Left lobe of liver (tissue), 2 donors: ENCODE measurements at regions not wholly inside any gene's neighbourhood (a gene's known extent, or its start where the extent isn't known, plus 50 kb on each side); places are given as distances from the start of the nearest gene placed in this dataset.
A peak's percentile ranks its signal among the peaks of the same experiment; 100 is the strongest.
"Not testable (repeated sequence)": the region's sequence is repeated elsewhere in the genome, so short reads cannot be mapped to it uniquely, and the experiment has no call there.

Experiments
- ATAC-seq: fragments of 200-7000 bp; cut with Tn5 transposase; one replicate; pipeline ENCODE4 v1.9.1; 2020; ENCODE audit warnings: mild to moderate bottlenecking, moderate library complexity
- DNase-seq: peaks from one replicate; pipeline ENCODE4 v3.0.0-alpha.2; 2020; ENCODE audit warnings: low spot score
- donor health status: DM: no; HTN: no; CAD: no; lungs with moderate emphysema.
- donor health status: DM: no; HTN: yes; CAD: no.

GRCh38 chr15:96122077-96123027 lies 208.1 kb upstream of the NR2F2 start:
- ATAC-seq (no peak), DNase-seq (no peak)

GRCh38 chr15:96123028-96123400 lies 207.5 kb upstream of the NR2F2 start:
- DNase-seq: no peak
- no peak for ATAC-seq

DNA sequence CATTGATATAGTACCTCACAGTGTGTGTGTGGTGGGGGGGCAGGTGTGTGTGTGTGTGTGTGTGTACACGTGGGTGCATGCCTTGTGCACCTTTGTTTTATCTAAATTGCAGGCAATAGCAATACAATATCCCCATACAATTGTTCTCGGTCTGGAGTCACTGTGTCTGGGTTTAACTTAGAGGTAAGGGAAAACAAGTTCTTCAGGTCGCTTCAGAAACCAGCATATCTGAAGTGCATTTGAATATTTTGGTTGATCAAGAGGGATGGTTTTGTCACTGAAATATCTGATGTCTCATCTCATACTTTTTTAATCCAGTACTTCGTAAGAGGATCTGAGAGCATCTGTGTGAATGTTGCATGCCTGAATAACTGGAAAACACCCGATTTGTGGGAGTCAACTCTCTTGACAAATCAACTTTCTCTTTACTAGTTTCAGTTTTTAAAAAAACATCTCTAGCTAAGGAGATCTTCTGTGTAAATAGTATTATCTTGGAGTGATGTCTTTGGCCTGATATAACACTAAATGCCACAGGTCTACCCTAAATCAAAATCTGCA lies 206.8 kb upstream of the NR2F2 start:
- DNase-seq (no peak), ATAC-seq (no peak)

GRCh38 chr15:96124436-96124835 lies 206.1 kb upstream of the NR2F2 start:
- DNase-seq (no peak), ATAC-seq (no peak)

DNA sequence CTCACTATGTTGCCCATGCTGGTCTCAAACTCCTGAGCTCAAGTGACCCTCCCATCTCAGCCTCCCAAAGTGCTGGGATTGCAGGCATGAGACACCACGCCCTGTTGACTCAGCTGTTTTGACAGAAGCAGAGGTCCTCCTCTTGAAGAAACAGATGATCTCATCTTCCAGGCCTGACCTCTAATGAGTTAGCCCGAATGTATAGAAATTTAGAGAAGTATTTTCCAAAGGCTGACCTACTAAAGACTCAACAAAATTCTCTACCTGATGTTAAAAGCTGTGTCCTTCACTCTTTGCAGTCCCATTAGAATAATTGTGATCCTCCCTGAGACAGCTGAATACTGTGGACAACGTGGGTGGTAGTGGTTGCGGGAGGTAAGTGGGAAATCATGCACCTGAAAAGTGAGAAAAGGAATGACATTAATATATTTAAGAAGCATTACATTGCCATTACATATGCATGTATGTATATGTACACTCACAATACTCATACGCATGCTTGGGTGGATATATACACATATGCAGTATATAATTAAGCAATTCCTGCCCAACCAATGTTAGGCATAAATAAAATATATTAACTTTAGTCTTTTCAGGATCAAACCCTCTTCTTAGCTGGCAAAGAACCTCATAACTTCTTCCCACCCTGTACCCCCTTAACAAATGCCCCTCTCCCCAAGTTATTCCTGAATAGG lies 204.6 kb upstream of the NR2F2 start:
- no peak for ATAC-seq
- no peak for DNase-seq

- ATAC-seq: no peak
- no peak for DNase-seq
These were observed 203.6 kb upstream of the NR2F2 start for GRCh38 chr15:96126859-96127258.

- ATAC-seq: no peak
- DNase-seq: no peak
These were observed 199.8 kb upstream of the NR2F2 start for GRCh38 chr15:96130734-96131133.

- DNase-seq: no peak
- no peak for ATAC-seq
These were observed 198.4 kb upstream of the NR2F2 start for GRCh38 chr15:96132126-96132525.

DNA sequence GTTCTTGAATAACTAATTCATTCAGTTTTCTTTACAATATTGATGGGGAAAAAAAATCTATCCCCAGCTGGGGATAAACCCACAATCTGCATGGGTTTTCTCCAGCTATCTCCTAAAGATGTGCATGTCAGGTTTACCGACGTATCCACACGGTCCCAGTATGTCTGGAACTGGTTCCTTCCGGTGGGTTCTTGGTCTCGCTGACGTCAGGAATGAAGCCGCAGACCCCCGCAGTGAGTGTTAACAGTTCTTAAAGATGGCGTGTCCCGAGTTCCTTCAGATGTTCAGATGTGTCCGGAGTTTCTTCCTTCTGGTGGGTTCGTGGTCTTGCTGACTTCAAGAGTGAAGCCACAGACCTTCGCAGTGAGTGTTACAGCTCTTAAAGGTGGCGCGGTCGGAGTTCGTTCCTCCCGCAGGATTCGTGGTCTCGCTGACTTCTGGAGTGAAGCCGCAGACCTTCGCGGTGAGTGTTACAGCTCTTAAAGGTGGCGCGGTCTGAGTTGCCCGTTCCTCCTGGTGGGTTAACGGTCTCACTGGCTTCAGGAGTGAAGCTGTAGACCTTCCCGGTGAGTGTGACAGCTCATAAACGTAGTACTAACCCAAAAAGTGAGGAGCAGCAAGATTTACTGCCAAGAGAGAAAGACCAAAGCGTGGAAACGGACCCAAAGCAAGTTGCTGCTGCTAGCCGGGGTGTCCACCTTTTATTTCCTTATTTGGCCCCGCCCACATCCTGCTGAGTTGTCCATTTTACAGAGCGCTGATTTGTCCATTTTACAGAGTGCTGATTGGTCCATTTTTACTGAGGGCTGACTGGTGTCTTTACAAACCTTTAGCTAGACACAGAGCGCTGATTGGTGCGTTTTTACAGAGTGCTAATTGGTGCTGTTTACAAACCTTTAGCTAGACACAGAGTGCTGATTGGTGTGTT lies 195.1 kb upstream of the NR2F2 start:
- ATAC-seq: no peak

DNA sequence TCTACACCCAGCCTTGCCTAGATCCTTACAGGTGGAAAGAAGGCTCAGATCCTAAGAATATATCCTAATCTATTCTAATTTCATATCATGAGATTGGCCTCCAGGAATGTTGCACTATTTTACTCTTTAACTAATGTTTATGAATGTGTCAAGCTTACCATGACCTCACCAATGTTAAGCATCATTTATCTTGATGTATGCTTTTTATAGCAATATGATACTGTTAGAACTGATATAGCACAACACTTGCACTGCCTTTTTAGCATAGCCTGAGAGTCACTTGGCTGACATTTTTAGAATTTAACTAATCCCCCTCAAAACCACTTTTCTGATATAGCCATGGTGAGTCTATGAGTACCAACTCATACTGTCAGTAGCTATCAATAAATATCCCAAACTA lies 191.5 kb upstream of the NR2F2 start:
- ATAC-seq: no peak
- no peak for DNase-seq

More for the DNA sequence above, 195.1 kb upstream of the NR2F2 start:
- DNase-seq: no peak

DNA sequence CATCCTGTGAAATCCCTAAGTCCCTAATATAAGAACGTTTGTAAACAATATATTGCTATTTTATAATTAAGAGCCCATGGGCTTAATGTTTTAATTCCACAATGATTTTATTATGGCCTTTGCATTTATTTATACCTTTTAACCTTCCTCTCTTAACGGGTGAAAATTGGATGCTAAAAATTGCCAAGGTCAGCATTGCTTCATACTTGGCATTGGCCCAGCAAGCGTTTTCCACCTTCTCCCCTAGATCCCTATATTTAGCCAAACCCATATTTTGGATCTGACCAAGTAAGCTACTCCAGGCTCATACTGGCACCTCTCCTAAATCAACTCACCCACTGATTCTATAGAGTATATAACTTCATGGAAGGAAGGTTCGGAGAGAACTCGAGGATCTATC lies 188.0 kb upstream of the NR2F2 start:
- DNase-seq: no peak
- no peak for ATAC-seq

GRCh38 chr15:96144734-96145133 lies 185.8 kb upstream of the NR2F2 start:
- ATAC-seq (no peak), DNase-seq (no peak)

- DNase-seq (no peak), ATAC-seq (no peak)
These were observed 183.8 kb upstream of the NR2F2 start for GRCh38 chr15:96146726-96147125.

GRCh38 chr15:96147267-96147666 lies 183.2 kb upstream of the NR2F2 start:
- ATAC-seq: no peak

GRCh38 chr15:96150254-96150653 lies 180.2 kb upstream of the NR2F2 start:
- DNase-seq (no peak), ATAC-seq (no peak)

More at GRCh38 chr15:96147267-96147666, 183.2 kb upstream of the NR2F2 start:
- DNase-seq: no peak

DNA sequence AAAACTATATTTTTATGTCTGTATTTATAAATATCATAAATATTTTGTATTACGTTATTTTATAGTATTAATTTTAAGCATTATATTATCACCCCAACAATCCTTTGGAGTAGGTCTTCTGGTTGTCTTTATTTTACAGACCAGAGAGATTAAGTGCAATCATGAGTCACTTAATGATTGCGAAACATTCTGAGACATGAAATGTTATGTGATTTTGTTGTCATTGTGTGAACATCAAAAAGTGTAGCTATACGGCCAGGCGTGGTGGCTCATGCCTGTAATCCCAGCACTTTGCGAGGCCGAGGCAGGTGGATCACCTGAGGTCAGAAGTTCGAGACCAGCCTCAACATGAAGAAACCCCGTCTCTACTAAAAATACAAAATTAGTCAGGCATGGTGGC lies 178.8 kb upstream of the NR2F2 start:
- ATAC-seq, DNase-seq: not testable (repeated sequence)

DNA sequence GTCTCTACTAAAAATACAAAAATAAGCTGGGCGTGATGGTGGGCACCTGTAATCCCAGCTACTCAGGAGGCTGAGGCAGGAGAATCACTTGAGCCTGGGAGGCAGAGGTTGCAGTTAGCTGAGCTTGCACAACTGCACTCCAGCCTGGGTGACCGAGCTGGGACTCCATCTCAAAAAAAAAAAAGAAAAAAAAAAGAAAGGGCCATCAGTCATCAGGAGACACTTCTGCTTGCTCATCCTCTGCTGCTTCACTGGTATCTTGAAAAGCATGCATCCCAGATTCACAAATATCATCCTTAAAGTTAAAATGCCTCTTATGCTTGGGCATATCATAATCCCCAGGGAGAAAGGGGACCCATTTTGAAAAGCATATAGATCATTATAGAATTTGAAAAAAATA lies 176.6 kb upstream of the NR2F2 start:
- ATAC-seq (no peak), DNase-seq (no peak)

DNA sequence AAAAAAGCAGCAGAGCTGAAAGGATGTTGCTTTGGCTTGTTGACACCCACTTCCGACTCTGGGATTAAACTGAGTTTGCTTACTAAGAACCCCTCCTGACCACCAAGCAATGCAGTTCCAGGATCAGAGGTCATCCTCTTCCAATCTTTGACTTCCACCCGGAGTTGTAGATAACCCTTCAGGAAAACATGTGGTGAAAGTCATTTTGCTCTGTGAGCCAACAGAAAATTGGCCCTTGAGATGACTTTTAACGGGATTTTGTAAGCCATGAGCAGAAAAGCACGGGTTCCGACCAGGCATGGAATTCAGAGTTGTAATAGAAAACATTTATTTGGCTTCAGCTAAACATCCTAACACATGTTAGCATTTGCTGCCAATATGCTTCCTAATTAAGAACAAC lies 171.6 kb upstream of the NR2F2 start:
- DNase-seq (no peak), ATAC-seq (peak; percentile 21)

DNA sequence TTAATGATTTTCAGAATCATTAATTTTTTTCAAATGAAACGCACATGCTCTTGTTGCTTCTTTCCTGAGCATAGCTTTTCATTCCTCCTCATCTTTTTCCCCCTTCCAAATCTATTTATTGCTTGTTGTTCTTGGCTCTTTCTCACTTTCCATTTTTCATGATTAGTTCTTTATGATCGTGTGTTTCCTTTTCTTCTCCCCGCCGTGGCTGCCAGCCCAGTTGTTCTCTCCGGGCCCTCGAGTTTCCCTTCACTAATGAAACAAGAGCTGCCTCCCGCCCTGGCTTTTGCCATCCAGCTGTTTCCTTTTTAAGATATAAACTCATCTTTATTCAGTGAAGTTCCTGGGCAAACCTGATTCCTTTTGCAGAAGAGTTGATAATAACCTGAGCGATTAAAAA lies 170.2 kb upstream of the NR2F2 start:
- no peak for DNase-seq
- no peak for ATAC-seq

DNA sequence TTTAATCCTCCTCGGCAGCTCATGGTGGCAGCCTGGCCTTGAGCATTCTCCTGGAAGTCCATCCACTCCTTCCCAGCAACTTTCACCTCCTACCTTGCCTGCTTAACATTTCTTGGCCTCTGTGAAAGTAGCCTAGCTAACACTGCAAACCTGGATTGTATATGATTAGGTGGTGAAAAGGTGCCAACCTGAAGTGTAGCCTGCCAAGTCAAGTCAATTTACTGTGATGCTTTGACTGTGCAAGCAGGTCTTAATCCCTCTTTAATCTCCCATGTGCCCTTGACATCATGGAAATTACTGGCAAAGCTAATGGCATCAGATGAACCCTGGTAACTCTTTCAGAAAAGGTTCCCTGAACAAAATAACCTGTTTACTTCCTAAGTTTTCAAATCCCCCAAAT lies 169.7 kb upstream of the NR2F2 start:
- DNase-seq (no peak), ATAC-seq (no peak)

DNA sequence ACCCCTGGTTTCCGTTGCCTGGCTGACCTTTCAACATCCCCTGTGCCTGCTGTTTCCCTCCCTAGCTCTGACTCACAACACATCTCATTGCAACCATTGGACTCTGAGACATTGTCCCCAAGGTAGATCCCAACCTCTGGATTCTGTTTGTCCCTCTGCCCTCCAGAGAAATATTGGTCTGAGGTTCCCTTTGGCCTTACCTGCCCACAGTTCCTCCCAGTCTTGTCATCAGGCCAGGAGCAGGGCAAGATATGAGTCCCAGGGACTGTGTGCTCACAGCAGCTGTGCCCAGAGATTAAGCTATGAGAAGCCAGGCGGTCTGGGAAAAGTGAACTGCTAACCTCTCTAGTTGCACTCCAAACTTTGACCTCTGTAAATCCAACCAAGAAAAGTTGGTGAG lies 168.2 kb upstream of the NR2F2 start:
- ATAC-seq: peak; percentile 95
- peak; percentile 84 for DNase-seq
